Natural killer cell treated with Interleukin-12 subunit alpha and Interleukin-12 subunit beta and Interleukin-15 and Interleukin-18, amount 100 ng/mL, for 72 hours (primary cell): ENCODE measurements at regions not wholly inside any gene's neighbourhood (a gene's known extent, or its start where the extent isn't known, plus 50 kb on each side); places are given as distances from the start of the nearest gene placed in this dataset.
"Not testable (repeated sequence)": the region's sequence is repeated elsewhere in the genome, so short reads cannot be mapped to it uniquely, and the experiment has no call there.

Experiments used
- ATAC-seq, 2 donors: fragments of 150-1000 bp; cut with Tn5 transposase in 1 of 2; sonication (Bioruptor Pico), chemical (Tn5 transposase) in 1 of 2; 2 replicates each; pipeline ENCODE4 v1.10.0; 2021
- DNase-seq: peaks from one replicate; pipeline ENCODE4 v3.0.0; 2022; ENCODE audit warnings: low spot score
- H3K27ac Mint-ChIP-seq, 2 donors: 1 replicate in 1 of 2; 2 replicates in 1 of 2; pipeline ENCODE4 v1.8.0; 2022; ENCODE audit warnings: mixed read lengths in 2 of 2, mild to moderate bottlenecking in 1 of 2, moderate library complexity in 1 of 2
- H3K27me3 Mint-ChIP-seq, 2 donors: 1 replicate in 1 of 2; 2 replicates in 1 of 2; pipeline ENCODE4 v1.8.0; 2022; ENCODE audit warnings: mixed read lengths in 2 of 2
- H3K36me3 Mint-ChIP-seq: one replicate; pipeline ENCODE4 v1.8.0; 2022; ENCODE audit warnings: mixed read lengths
- H3K4me1 Mint-ChIP-seq, 2 donors: 1 replicate in 1 of 2; 2 replicates in 1 of 2; pipeline ENCODE4 v1.8.0; 2022; ENCODE audit warnings: low read depth in 2 of 2, mixed read lengths in 2 of 2, mild to moderate bottlenecking in 1 of 2
- H3K4me3 Mint-ChIP-seq: one replicate; pipeline ENCODE4 v1.8.0; 2022; ENCODE audit warnings: mixed read lengths
- H3K9me3 Mint-ChIP-seq: 2 replicates; pipeline ENCODE4 v1.8.0; 2022; ENCODE audit warnings: mixed read lengths

GRCh38 chr9:32873553-32873952, 90.2 kb downstream of the TMEM215 start:
- H3K36me3 Mint-ChIP-seq, result no peaks in the 10 kb centered on the region
- H3K9me3 Mint-ChIP-seq, result no peaks in the 10 kb centered on the region
- ATAC-seq (no peak), DNase-seq (no peak)
- no peak overlapping the region for H3K27ac Mint-ChIP-seq
- H3K4me1 Mint-ChIP-seq, result peaks cover 0 to 5% of the 10 kb centered on the region in 2 donors
- H3K4me3 Mint-ChIP-seq, result no peak overlapping the region
- H3K27me3 Mint-ChIP-seq, result peaks cover 2 to 8% of the 10 kb centered on the region in 2 donors

DNA sequence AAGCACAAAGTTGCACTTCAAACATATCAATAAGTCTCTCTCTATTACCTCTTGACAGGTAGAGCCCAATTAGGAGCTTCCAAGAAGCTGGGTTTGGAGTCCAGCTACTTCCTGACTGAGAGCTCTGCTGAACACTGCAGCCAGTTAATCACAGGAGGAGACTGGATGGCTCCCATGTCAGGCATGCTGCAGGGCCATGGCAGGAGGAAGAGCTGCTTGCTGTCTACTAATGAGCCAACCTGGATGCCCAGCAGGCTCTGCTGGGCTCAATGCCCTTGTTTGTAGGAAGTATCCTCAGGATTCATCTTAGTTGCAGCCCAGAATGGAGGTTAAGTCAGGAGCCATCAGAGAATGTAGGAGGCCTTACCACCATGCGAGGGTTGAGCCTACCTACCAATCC, 91.9 kb downstream of the TMEM215 start:
- Mint-ChIP-seq H3K27ac (no peak overlapping the region), H3K9me3 (no peaks in the 10 kb centered on the region), H3K27me3 (peaks cover 2 to 8% of the 10 kb centered on the region in 2 donors), H3K4me1 (peaks cover 0 to 5% of the 10 kb centered on the region in 2 donors), H3K36me3 (no peaks in the 10 kb centered on the region), H3K4me3 (no peak overlapping the region)
- ATAC-seq (no peak), DNase-seq (no peak)

GRCh38 chr9:32875748-32876147, 92.4 kb downstream of the TMEM215 start:
- peaks cover 0 to 5% of the 10 kb centered on the region in 2 donors for H3K4me1 Mint-ChIP-seq
- no peak overlapping the region for H3K27ac Mint-ChIP-seq
- ATAC-seq (no peak), DNase-seq (no peak)
- H3K36me3 Mint-ChIP-seq, result no peaks in the 10 kb centered on the region
- H3K9me3 Mint-ChIP-seq, result no peaks in the 10 kb centered on the region
- no peak overlapping the region for H3K4me3 Mint-ChIP-seq
- peaks cover 2 to 8% of the 10 kb centered on the region in 2 donors for H3K27me3 Mint-ChIP-seq

DNA sequence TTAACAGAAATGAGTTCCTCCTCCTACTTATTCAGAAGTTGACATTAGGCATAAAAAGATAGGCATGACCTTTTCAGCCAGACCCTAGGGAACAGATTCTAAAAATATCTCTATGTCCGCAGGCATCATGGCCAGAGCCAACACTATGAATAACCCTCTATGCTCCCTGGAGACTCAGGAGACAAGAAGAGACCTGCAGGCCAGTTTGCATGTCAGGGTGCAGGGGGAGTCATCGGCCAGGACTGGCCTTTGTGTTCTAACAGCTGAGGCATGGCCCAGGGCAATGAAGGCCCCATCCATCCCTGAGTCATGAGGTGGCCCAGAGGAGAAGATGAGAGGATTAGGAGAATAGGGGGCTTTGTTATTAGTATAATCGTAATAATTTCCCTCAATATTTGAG, 93.8 kb downstream of the TMEM215 start:
- Mint-ChIP-seq H3K4me1 (peaks cover 0 to 5% of the 10 kb centered on the region in 2 donors), H3K9me3 (no peaks in the 10 kb centered on the region), H3K27me3 (peaks cover 2 to 4% of the 10 kb centered on the region in 2 donors), H3K27ac (no peak overlapping the region), H3K4me3 (no peak overlapping the region), H3K36me3 (no peaks in the 10 kb centered on the region)
- no peak for DNase-seq
- ATAC-seq, result no peak

DNA sequence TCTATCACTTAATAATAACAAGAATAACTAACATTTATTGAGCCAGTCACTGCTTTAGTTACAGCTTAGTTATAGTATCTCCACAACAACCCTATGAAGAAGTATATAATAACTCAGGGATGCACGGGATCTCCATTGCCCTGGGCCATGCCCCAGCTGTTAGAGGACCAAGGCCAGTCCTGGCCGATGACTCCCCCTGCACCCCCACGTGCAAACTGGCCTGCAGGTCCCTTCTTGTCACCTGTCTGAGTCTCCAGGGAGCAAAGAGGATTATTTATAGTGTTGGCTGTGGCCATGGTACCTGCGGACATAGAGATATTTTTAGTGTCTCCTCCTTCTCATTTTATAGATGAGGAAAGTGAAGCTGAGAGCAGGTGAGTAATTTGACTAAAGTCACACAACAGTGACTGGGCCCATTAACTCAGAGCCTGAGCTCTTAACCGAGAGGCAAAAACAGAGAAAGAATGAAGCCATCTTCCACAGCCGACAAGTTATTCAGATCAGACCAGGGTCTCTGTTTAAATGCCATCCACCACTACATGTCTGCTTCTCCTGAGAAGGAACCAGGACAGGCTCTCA, 94.4 kb downstream of the TMEM215 start:
- Mint-ChIP-seq H3K4me1 (peaks cover 0 to 5% of the 10 kb centered on the region in 2 donors), H3K27me3 (no peaks in the 10 kb centered on the region), H3K36me3 (no peaks in the 10 kb centered on the region), H3K4me3 (no peak overlapping the region), H3K27ac (no peak overlapping the region), H3K9me3 (no peaks in the 10 kb centered on the region)
- ATAC-seq, result no peak
- DNase-seq, result no peak

- DNase-seq (no peak), ATAC-seq (no peak)
- Mint-ChIP-seq H3K27me3 (no peaks in the 10 kb centered on the region), H3K9me3 (no peaks in the 10 kb centered on the region), H3K4me3 (no peak overlapping the region), H3K27ac (no peak overlapping the region), H3K36me3 (no peaks in the 10 kb centered on the region), H3K4me1 (peaks cover 0 to 5% of the 10 kb centered on the region in 2 donors)
These were observed 96.0 kb downstream of the TMEM215 start for GRCh38 chr9:32879335-32879734.

- no peaks in the 10 kb centered on the region for H3K36me3 Mint-ChIP-seq
- no peak overlapping the region for H3K27ac Mint-ChIP-seq
- H3K4me3 Mint-ChIP-seq, result no peak overlapping the region
These were observed 98.6 kb downstream of the TMEM215 start for GRCh38 chr9:32881948-32882347.

GRCh38 chr9:32882705-32883104, 99.4 kb downstream of the TMEM215 start:
- H3K36me3 Mint-ChIP-seq, result no peaks in the 10 kb centered on the region
- H3K4me3 Mint-ChIP-seq, result no peak overlapping the region
- ATAC-seq, result no peak
- H3K4me1 Mint-ChIP-seq, result no peaks in the 10 kb centered on the region
- no peaks in the 10 kb centered on the region for H3K9me3 Mint-ChIP-seq
- H3K27ac Mint-ChIP-seq, result no peak overlapping the region
- peaks cover 0 to 3% of the 10 kb centered on the region in 2 donors for H3K27me3 Mint-ChIP-seq
- no peak for DNase-seq

More at GRCh38 chr9:32881948-32882347, 98.6 kb downstream of the TMEM215 start:
- no peaks in the 10 kb centered on the region for H3K9me3 Mint-ChIP-seq
- ATAC-seq, result no peak
- no peak for DNase-seq
- peaks cover 0 to 2% of the 10 kb centered on the region in 2 donors for H3K27me3 Mint-ChIP-seq
- H3K4me1 Mint-ChIP-seq, result no peaks in the 10 kb centered on the region

DNA sequence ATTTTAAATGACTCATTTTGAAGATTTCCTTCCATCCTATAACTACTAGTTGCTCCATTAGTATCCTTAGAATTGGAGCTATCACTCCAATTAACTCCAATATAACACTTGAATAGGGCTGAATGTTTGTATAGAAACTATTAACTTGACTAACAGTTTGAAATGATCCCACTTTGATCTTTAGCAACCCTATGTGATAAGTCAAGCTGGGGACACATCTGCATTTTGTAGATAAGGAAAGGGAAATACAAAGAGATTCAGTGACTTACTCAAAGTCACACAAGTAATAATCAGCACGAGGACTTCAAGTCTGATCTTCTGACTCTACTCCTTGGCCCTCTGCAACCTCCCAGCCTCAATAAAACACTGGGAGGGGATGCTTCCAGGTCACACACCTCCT, 101.1 kb downstream of the TMEM215 start:
- no peak overlapping the region for H3K27ac Mint-ChIP-seq
- DNase-seq (no peak), ATAC-seq (no peak)
- H3K4me1 Mint-ChIP-seq, result no peaks in the 10 kb centered on the region
- H3K27me3 Mint-ChIP-seq, result peaks cover 9 to 10% of the 10 kb centered on the region in 2 donors
- H3K4me3 Mint-ChIP-seq, result no peak overlapping the region
- no peaks in the 10 kb centered on the region for H3K9me3 Mint-ChIP-seq
- H3K36me3 Mint-ChIP-seq, result no peaks in the 10 kb centered on the region

- Mint-ChIP-seq H3K27ac (no peak overlapping the region), H3K9me3 (no peaks in the 10 kb centered on the region), H3K4me1 (no peaks in the 10 kb centered on the region), H3K4me3 (no peak overlapping the region), H3K36me3 (no peaks in the 10 kb centered on the region), H3K27me3 (peaks cover 17 to 24% of the 10 kb centered on the region in 2 donors)
- ATAC-seq (no peak), DNase-seq (no peak)
These were observed 102.7 kb downstream of the TMEM215 start for GRCh38 chr9:32886021-32886420.

- H3K4me1 Mint-ChIP-seq, ATAC-seq, H3K36me3 Mint-ChIP-seq, H3K27ac Mint-ChIP-seq, H3K4me3 Mint-ChIP-seq, DNase-seq, H3K9me3 Mint-ChIP-seq: not testable (repeated sequence)
- peaks cover 17 to 27% of the 10 kb centered on the region in 2 donors for H3K27me3 Mint-ChIP-seq
These were observed 106.9 kb downstream of the APTX start for GRCh38 chr9:32894485-32894884.

GRCh38 chr9:32899181-32899580, 102.2 kb downstream of the APTX start:
- peaks cover 17 to 22% of the 10 kb centered on the region in 2 donors for H3K27me3 Mint-ChIP-seq
- H3K36me3 Mint-ChIP-seq, result no peaks in the 10 kb centered on the region
- ATAC-seq, result no peak
- no peaks in the 10 kb centered on the region for H3K9me3 Mint-ChIP-seq
- H3K27ac Mint-ChIP-seq, result no peak overlapping the region
- no peak overlapping the region for H3K4me3 Mint-ChIP-seq
- DNase-seq, result no peak
- no peaks in the 10 kb centered on the region for H3K4me1 Mint-ChIP-seq

DNA sequence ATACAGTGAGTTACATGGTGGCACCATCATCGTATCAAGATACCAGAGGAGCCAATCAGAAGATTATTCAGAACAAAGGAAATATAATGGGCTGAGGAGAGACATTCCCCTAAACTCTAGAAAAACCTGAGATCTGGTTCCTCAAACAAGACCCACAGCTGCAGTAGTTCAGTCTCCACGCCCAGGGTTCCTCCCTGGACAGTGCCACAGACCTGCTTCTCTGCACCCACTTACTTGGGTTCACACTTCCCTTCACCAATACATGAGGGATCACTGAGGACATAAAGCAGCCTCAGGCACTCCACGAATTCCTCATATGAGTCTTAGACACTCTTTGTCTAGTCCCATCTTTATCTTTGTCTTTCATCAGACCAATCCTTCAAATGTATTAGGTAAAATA, 101.7 kb downstream of the APTX start:
- H3K9me3 Mint-ChIP-seq, result no peaks in the 10 kb centered on the region
- H3K27me3 Mint-ChIP-seq, result peaks cover 21% of the 10 kb centered on the region in 2 donors
- no peak overlapping the region for H3K27ac Mint-ChIP-seq
- no peaks in the 10 kb centered on the region for H3K36me3 Mint-ChIP-seq
- ATAC-seq (no peak), DNase-seq (no peak)
- H3K4me1 Mint-ChIP-seq, result no peaks in the 10 kb centered on the region
- no peak overlapping the region for H3K4me3 Mint-ChIP-seq

GRCh38 chr9:32906213-32906612, 95.2 kb downstream of the APTX start:
- H3K27ac Mint-ChIP-seq, result no peak overlapping the region
- DNase-seq (no peak), ATAC-seq (no peak)
- no peak overlapping the region for H3K4me3 Mint-ChIP-seq
- no peaks in the 10 kb centered on the region for H3K9me3 Mint-ChIP-seq
- no peaks in the 10 kb centered on the region for H3K4me1 Mint-ChIP-seq
- peaks cover 4% of the 10 kb centered on the region for H3K36me3 Mint-ChIP-seq
- H3K27me3 Mint-ChIP-seq, result peaks cover 23 to 33% of the 10 kb centered on the region in 2 donors

- no peaks in the 10 kb centered on the region for H3K4me1 Mint-ChIP-seq
- H3K27ac Mint-ChIP-seq, result no peak overlapping the region
- H3K27me3 Mint-ChIP-seq, result peaks cover 18 to 19% of the 10 kb centered on the region in 2 donors
- H3K9me3 Mint-ChIP-seq, result no peaks in the 10 kb centered on the region
- DNase-seq (no peak), ATAC-seq (no peak)
- H3K4me3 Mint-ChIP-seq, result no peak overlapping the region
- H3K36me3 Mint-ChIP-seq, result no peaks in the 10 kb centered on the region
These were observed 85.6 kb downstream of the APTX start for GRCh38 chr9:32915802-32916201.
